Stimulated activated naive B cell treated with anti-CD40 and anti-IgM and Interleukin-4, amounts not matched to agents 10 μg/mL and 1 μg/mL and 100 μg/mL, for 72 hours (primary cell): ENCODE measurements at regions not wholly inside any gene's neighbourhood (a gene's known extent, or its start where the extent isn't known, plus 50 kb on each side); places are given as distances from the start of the nearest gene placed in this dataset.

ENCODE experiments used
- ATAC-seq, 2 donors: fragments of 150-1000 bp; cut with Tn5 transposase; replicated peaks; 2 replicates each; pipeline ENCODE4 v1.10.0; 2021; ENCODE audit warnings: moderate library complexity in 1 of 2
- DNase-seq: peaks from one replicate; pipeline ENCODE4 v3.0.0; 2021
- H3K27ac Mint-ChIP-seq: one replicate; pipeline ENCODE4 v1.8.0; 2022; ENCODE audit warnings: mild to moderate bottlenecking, mixed read lengths
- H3K27me3 Mint-ChIP-seq, 2 donors: one replicate each; pipeline ENCODE4 v1.8.0; 2022; ENCODE audit warnings: mixed read lengths in 2 of 2
- H3K36me3 Mint-ChIP-seq, 2 donors: one replicate each; pipeline ENCODE4 v1.8.0; 2022; ENCODE audit warnings: mixed read lengths in 2 of 2, mild to moderate bottlenecking in 1 of 2
- H3K4me1 Mint-ChIP-seq, 2 donors: one replicate each; pipeline ENCODE4 v1.8.0; 2022; ENCODE audit warnings: mixed read lengths in 2 of 2, mild to moderate bottlenecking in 1 of 2
- H3K4me3 Mint-ChIP-seq, 2 donors: one replicate each; pipeline ENCODE4 v1.8.0; 2022; ENCODE audit warnings: mild to moderate bottlenecking in 2 of 2, mixed read lengths in 2 of 2, moderate library complexity in 1 of 2
- H3K9me3 Mint-ChIP-seq, 2 donors: one replicate each; pipeline ENCODE4 v1.8.0; 2022; ENCODE audit warnings: mixed read lengths in 2 of 2, mild to moderate bottlenecking in 1 of 2

- peaks cover 0 to 5% of the 10 kb centered on the region in 2 donors for H3K27me3 Mint-ChIP-seq
- no peaks in the 10 kb centered on the region for H3K36me3 Mint-ChIP-seq
- H3K4me1 Mint-ChIP-seq = no peaks in the 10 kb centered on the region
- no peak for ATAC-seq
- no peak overlapping the region for H3K4me3 Mint-ChIP-seq
- H3K9me3 Mint-ChIP-seq = peaks cover 0 to 4% of the 10 kb centered on the region in 2 donors
- no peak overlapping the region for H3K27ac Mint-ChIP-seq
- no peak for DNase-seq
Measured at GRCh38 chr1:219744652-219745469, 132.0 kb upstream of the ZC3H11B start.

- peaks cover 0 to 8% of the 10 kb centered on the region in 2 donors for H3K27me3 Mint-ChIP-seq
Measured at GRCh38 chr1:219741011-219741970, 128.4 kb upstream of the ZC3H11B start.

GRCh38 chr1:219733511-219734174 lies 120.7 kb upstream of the ZC3H11B start:
- Mint-ChIP-seq H3K27ac (no peak overlapping the region), H3K9me3 (peaks cover 11% of the 10 kb centered on the region in 2 donors), H3K4me1 (no peaks in the 10 kb centered on the region), H3K27me3 (peaks cover 0 to 9% of the 10 kb centered on the region in 2 donors), H3K4me3 (no peak overlapping the region), H3K36me3 (no peaks in the 10 kb centered on the region)
- DNase-seq (no peak), ATAC-seq (no peak)

More at GRCh38 chr1:219741011-219741970, 128.4 kb upstream of the ZC3H11B start:
- H3K9me3 Mint-ChIP-seq = peaks cover 4 to 9% of the 10 kb centered on the region in 2 donors
- H3K4me3 Mint-ChIP-seq = no peak overlapping the region
- no peak overlapping the region for H3K27ac Mint-ChIP-seq
- no peak for DNase-seq
- no peaks in the 10 kb centered on the region for H3K4me1 Mint-ChIP-seq
- no peaks in the 10 kb centered on the region for H3K36me3 Mint-ChIP-seq
- ATAC-seq = no peak

GRCh38 chr1:219732814-219733491 lies 120.0 kb upstream of the ZC3H11B start:
- H3K27me3 Mint-ChIP-seq = peaks cover 0 to 9% of the 10 kb centered on the region in 2 donors
- no peaks in the 10 kb centered on the region for H3K4me1 Mint-ChIP-seq
- no peak overlapping the region for H3K4me3 Mint-ChIP-seq
- H3K9me3 Mint-ChIP-seq = peaks cover 13 to 14% of the 10 kb centered on the region in 2 donors
- H3K27ac Mint-ChIP-seq = no peak overlapping the region
- DNase-seq = no peak
- ATAC-seq = no peak
- H3K36me3 Mint-ChIP-seq = no peaks in the 10 kb centered on the region

GRCh38 chr1:219731771-219732170 lies 118.9 kb upstream of the ZC3H11B start:
- Mint-ChIP-seq H3K36me3 (no peaks in the 10 kb centered on the region), H3K4me1 (no peaks in the 10 kb centered on the region)
- no peak for ATAC-seq

GRCh38 chr1:219726480-219727272 lies 113.8 kb upstream of the ZC3H11B start:
- no peak for DNase-seq
- H3K27ac Mint-ChIP-seq = no peak overlapping the region
- no peaks in the 10 kb centered on the region for H3K4me1 Mint-ChIP-seq
- no peak overlapping the region for H3K4me3 Mint-ChIP-seq
- peaks cover 0 to 4% of the 10 kb centered on the region in 2 donors for H3K36me3 Mint-ChIP-seq
- H3K27me3 Mint-ChIP-seq = no peaks in the 10 kb centered on the region
- ATAC-seq = no peak
- peaks cover 29 to 32% of the 10 kb centered on the region in 2 donors for H3K9me3 Mint-ChIP-seq

More at GRCh38 chr1:219731771-219732170, 118.9 kb upstream of the ZC3H11B start:
- Mint-ChIP-seq H3K9me3 (peaks cover 15 to 17% of the 10 kb centered on the region in 2 donors), H3K4me3 (no peak overlapping the region), H3K27me3 (peaks cover 0 to 5% of the 10 kb centered on the region in 2 donors), H3K27ac (no peak overlapping the region)
- DNase-seq = no peak

GRCh38 chr1:219724440-219724839 lies 111.5 kb upstream of the ZC3H11B start:
- H3K36me3 Mint-ChIP-seq = peaks cover 0 to 4% of the 10 kb centered on the region in 2 donors
- H3K4me3 Mint-ChIP-seq = no peak overlapping the region

GRCh38 chr1:219717536-219717935 lies 104.6 kb upstream of the ZC3H11B start:
- no peaks in the 10 kb centered on the region for H3K27me3 Mint-ChIP-seq
- ATAC-seq (no peak), DNase-seq (no peak)
- H3K36me3 Mint-ChIP-seq = no peaks in the 10 kb centered on the region
- H3K4me3 Mint-ChIP-seq = no peak overlapping the region
- no peak overlapping the region for H3K27ac Mint-ChIP-seq
- H3K4me1 Mint-ChIP-seq = no peaks in the 10 kb centered on the region
- peaks cover 0 to 8% of the 10 kb centered on the region in 2 donors for H3K9me3 Mint-ChIP-seq

More at GRCh38 chr1:219724440-219724839, 111.5 kb upstream of the ZC3H11B start:
- H3K4me1 Mint-ChIP-seq = no peaks in the 10 kb centered on the region
- no peak overlapping the region for H3K27ac Mint-ChIP-seq
- H3K9me3 Mint-ChIP-seq = peaks cover 29 to 34% of the 10 kb centered on the region in 2 donors
- DNase-seq (no peak), ATAC-seq (no peak)
- no peaks in the 10 kb centered on the region for H3K27me3 Mint-ChIP-seq

GRCh38 chr1:219716611-219717114 lies 103.8 kb upstream of the ZC3H11B start:
- Mint-ChIP-seq H3K27ac (no peak overlapping the region), H3K9me3 (peaks cover 0 to 8% of the 10 kb centered on the region in 2 donors), H3K4me1 (no peaks in the 10 kb centered on the region), H3K27me3 (peaks cover 0 to under 1% of the 10 kb centered on the region in 2 donors), H3K36me3 (no peaks in the 10 kb centered on the region), H3K4me3 (no peak overlapping the region)
- DNase-seq (no peak), ATAC-seq (no peak)

GRCh38 chr1:219713981-219714381 lies 101.1 kb upstream of the ZC3H11B start:
- Mint-ChIP-seq H3K4me1 (no peaks in the 10 kb centered on the region), H3K9me3 (peaks cover 0 to 4% of the 10 kb centered on the region in 2 donors), H3K36me3 (no peaks in the 10 kb centered on the region), H3K27ac (no peak overlapping the region), H3K27me3 (peaks cover 0 to 4% of the 10 kb centered on the region in 2 donors), H3K4me3 (no peak overlapping the region)
- ATAC-seq (no peak), DNase-seq (no peak)

- Mint-ChIP-seq H3K9me3 (no peaks in the 10 kb centered on the region), H3K27me3 (peaks cover 0 to 4% of the 10 kb centered on the region in 2 donors), H3K36me3 (no peaks in the 10 kb centered on the region), H3K27ac (no peak overlapping the region), H3K4me1 (no peaks in the 10 kb centered on the region), H3K4me3 (no peak overlapping the region)
- DNase-seq = no peak
- no peak for ATAC-seq
Measured at GRCh38 chr1:219712506-219712905, 99.6 kb upstream of the ZC3H11B start.

GRCh38 chr1:219710529-219711194 lies 97.8 kb upstream of the ZC3H11B start:
- Mint-ChIP-seq H3K27me3 (peaks cover 0 to 4% of the 10 kb centered on the region in 2 donors), H3K4me3 (no peak overlapping the region), H3K36me3 (no peaks in the 10 kb centered on the region), H3K9me3 (peaks cover 0 to 2% of the 10 kb centered on the region in 2 donors), H3K27ac (no peak overlapping the region), H3K4me1 (no peaks in the 10 kb centered on the region)
- ATAC-seq = no peak
- DNase-seq = no peak
